ENCODE measurements at regions not wholly inside any gene's neighbourhood (a gene's known extent, or its start where the extent isn't known, plus 50 kb on each side); places are given as distances from the start of the nearest gene placed in this dataset.

GRCh38 chr18:78645216-78645615, 334.4 kb upstream of the SALL3 start:
- TF ChIP-seq CTCF (IDR thresholded peaks at IDR 0.05) (no peak), POLR2A (IDR thresholded peaks at IDR 0.05) (no peak)
